ENCODE measurements at regions not wholly inside any gene's neighbourhood (a gene's known extent, or its start where the extent isn't known, plus 50 kb on each side); places are given as distances from the start of the nearest gene placed in this dataset.

GRCh38 chr4:126207910-126208309 lies 893.2 kb downstream of the FAT4 start:
- TF ChIP-seq, protein P1, sequence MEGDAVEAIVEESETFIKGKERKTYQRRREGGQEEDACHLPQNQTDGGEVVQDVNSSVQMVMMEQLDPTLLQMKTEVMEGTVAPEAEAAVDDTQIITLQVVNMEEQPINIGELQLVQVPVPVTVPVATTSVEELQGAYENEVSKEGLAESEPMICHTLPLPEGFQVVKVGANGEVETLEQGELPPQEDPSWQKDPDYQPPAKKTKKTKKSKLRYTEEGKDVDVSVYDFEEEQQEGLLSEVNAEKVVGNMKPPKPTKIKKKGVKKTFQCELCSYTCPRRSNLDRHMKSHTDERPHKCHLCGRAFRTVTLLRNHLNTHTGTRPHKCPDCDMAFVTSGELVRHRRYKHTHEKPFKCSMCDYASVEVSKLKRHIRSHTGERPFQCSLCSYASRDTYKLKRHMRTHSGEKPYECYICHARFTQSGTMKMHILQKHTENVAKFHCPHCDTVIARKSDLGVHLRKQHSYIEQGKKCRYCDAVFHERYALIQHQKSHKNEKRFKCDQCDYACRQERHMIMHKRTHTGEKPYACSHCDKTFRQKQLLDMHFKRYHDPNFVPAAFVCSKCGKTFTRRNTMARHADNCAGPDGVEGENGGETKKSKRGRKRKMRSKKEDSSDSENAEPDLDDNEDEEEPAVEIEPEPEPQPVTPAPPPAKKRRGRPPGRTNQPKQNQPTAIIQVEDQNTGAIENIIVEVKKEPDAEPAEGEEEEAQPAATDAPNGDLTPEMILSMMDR (IDR thresholded peaks at IDR 0.05; ENCODE audit: extremely low read depth in 1 of 2, insufficient read depth in 1 of 2, low read depth in 1 of 2, low read length in 2 of 2) = no peak
- TF ChIP-seq EZH2 (IDR thresholded peaks at IDR 0.05; ENCODE audit: borderline replicate concordance, low read depth, low read length, severe bottlenecking) (no peak), MYC (IDR thresholded peaks at IDR 0.05; ENCODE audit: low read depth, low read length) (no peak), POLR2A (IDR thresholded peaks at IDR 0.05; ENCODE audit: low read depth, low read length) (no peak), POLR2AphosphoS5 (IDR thresholded peaks at IDR 0.05; ENCODE audit: insufficient read depth, low read depth, low read length) (no peak), JUN (IDR thresholded peaks at IDR 0.05; ENCODE audit: borderline replicate concordance, insufficient read depth, insufficient read length, low read depth) (no peak), MAX (IDR thresholded peaks at IDR 0.05; ENCODE audit: insufficient read depth, insufficient read length) (no peak), FOS (IDR thresholded peaks at IDR 0.05; ENCODE audit: borderline replicate concordance, insufficient read depth, low read length) (no peak)
